ENCODE measurements at regions not wholly inside any gene's neighbourhood (a gene's known extent, or its start where the extent isn't known, plus 50 kb on each side); places are given as distances from the start of the nearest gene placed in this dataset.

DNA sequence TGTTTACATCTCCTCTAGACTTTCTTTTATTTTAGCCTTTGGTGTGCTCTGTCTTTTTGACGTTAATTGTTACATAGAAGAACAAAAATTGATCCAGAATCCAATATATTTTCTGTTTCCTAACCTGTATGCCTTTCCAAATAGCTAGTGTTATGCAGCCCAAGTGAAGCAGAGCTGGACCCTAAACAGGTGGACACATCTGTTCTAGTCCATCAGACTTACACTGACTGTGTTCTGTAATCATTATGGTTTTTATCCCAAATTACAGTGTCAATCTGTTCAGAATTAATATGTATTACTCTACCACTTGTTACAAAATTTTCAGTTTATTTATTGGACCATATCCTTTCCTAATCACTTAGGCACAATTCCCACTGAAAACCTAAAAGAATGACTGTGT is 176.8 kb upstream of the FOXG1 start:
- Histone ChIP-seq H3K4me2 (ENCODE audit: insufficient read depth, low read length) (no peak overlapping the region), H3K4me3 (ENCODE audit: low read depth in 1 of 2, low read length in 2 of 2) (no peak overlapping the region), H3K4me1 (ENCODE audit: insufficient read depth, low read length) (no peaks in the 10 kb centered on the region), H3K27ac (ENCODE audit: low read length) (no peak overlapping the region), H3K27me3 (ENCODE audit: insufficient read depth, low read length, poor library complexity) (no peaks in the 10 kb centered on the region), H4K20me1 (ENCODE audit: insufficient read depth, low read length) (no peaks in the 10 kb centered on the region), H2AFZ (ENCODE audit: low read depth, low read length) (no peak overlapping the region), H3K36me3 (ENCODE audit: insufficient read depth, low read length) (no peaks in the 10 kb centered on the region), H3K9me3 (ENCODE audit: insufficient read depth, low read length, severe bottlenecking) (peaks cover 2% of the 10 kb centered on the region), H3K79me2 (ENCODE audit: insufficient read depth, low read length) (no peaks in the 10 kb centered on the region), H3K9ac (ENCODE audit: low read depth, low read length) (no peak overlapping the region)
- ATAC-seq (ENCODE audit: insufficient read depth, low read depth), result no peak
- DNase-seq, result no peak
- TF ChIP-seq, protein P1, sequence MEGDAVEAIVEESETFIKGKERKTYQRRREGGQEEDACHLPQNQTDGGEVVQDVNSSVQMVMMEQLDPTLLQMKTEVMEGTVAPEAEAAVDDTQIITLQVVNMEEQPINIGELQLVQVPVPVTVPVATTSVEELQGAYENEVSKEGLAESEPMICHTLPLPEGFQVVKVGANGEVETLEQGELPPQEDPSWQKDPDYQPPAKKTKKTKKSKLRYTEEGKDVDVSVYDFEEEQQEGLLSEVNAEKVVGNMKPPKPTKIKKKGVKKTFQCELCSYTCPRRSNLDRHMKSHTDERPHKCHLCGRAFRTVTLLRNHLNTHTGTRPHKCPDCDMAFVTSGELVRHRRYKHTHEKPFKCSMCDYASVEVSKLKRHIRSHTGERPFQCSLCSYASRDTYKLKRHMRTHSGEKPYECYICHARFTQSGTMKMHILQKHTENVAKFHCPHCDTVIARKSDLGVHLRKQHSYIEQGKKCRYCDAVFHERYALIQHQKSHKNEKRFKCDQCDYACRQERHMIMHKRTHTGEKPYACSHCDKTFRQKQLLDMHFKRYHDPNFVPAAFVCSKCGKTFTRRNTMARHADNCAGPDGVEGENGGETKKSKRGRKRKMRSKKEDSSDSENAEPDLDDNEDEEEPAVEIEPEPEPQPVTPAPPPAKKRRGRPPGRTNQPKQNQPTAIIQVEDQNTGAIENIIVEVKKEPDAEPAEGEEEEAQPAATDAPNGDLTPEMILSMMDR (IDR thresholded peaks at IDR 0.05; ENCODE audit: borderline replicate concordance, extremely low read depth, low read length, poor library complexity, severe bottlenecking), result no peak
- TF ChIP-seq EZH2 (IDR thresholded peaks at IDR 0.05; ENCODE audit: borderline replicate concordance, low read depth, low read length, severe bottlenecking), result no peak

DNA sequence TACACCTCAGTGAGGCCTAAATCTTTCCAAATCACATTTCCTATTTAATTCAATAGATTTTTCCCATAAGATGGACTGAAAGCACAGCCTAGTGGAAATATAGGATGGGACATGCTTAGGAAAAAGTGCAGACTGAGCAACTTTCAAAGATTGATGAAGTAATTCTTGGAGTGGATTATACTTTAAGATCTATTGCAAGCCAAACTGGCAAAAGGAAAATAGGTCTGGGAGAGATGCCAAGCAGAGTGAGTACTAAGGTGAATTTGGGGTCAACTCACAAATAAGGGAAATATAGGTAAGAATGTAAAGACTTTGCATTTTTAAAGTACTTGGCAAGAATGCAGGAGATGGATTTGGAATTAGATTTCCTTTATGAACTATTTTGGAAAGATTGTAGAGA is 170.2 kb upstream of the FOXG1 start:
- H3K9me3 ChIP-seq (ENCODE audit: insufficient read depth, low read length, severe bottlenecking), result no peaks in the 10 kb centered on the region
- H3K27me3 ChIP-seq (ENCODE audit: insufficient read depth, low read length, poor library complexity), result no peaks in the 10 kb centered on the region
- H3K79me2 ChIP-seq (ENCODE audit: insufficient read depth, low read length), result no peaks in the 10 kb centered on the region
- no peaks in the 10 kb centered on the region for H3K4me1 ChIP-seq (ENCODE audit: insufficient read depth, low read length)
- H3K4me2 ChIP-seq (ENCODE audit: insufficient read depth, low read length), result no peak overlapping the region
- H3K9ac ChIP-seq (ENCODE audit: low read depth, low read length), result no peak overlapping the region
- DNase-seq (no peak), ATAC-seq (ENCODE audit: insufficient read depth, low read depth) (no peak)
- H4K20me1 ChIP-seq (ENCODE audit: insufficient read depth, low read length), result no peaks in the 10 kb centered on the region
- no peaks in the 10 kb centered on the region for H3K36me3 ChIP-seq (ENCODE audit: insufficient read depth, low read length)
- H2AFZ ChIP-seq (ENCODE audit: low read depth, low read length), result no peak overlapping the region
- no peak overlapping the region for H3K4me3 ChIP-seq (ENCODE audit: low read depth in 1 of 2, low read length in 2 of 2)
- H3K27ac ChIP-seq (ENCODE audit: low read length), result no peak overlapping the region
- no peak for TF ChIP-seq EZH2 (IDR thresholded peaks at IDR 0.05; ENCODE audit: borderline replicate concordance, low read depth, low read length, severe bottlenecking)
- TF ChIP-seq, protein P1 (IDR thresholded peaks at IDR 0.05; ENCODE audit: borderline replicate concordance, extremely low read depth, low read length, poor library complexity, severe bottlenecking), result no peak

DNA sequence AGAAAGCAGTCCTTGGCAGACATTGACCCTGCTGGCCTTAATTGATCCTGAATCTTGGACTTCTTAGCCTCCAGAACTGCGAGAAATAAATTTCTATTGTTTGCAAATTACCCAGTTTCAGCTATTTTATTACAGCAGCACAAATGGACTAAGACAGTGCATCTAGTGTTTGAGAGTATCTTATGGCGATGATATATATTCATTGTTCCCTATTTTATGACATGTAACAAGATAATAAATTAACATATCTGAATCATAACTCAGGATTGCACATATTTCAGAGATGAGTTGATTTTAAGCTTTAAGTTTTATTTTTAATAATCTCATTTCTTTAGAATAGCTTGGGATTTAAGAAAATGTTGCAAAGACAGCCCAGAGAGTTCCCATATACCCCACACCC is 167.4 kb upstream of the FOXG1 start:
- H3K27me3 ChIP-seq (ENCODE audit: insufficient read depth, low read length, poor library complexity), result no peaks in the 10 kb centered on the region
- H3K79me2 ChIP-seq (ENCODE audit: insufficient read depth, low read length), result no peaks in the 10 kb centered on the region
- H3K9ac ChIP-seq (ENCODE audit: low read depth, low read length), result no peak overlapping the region
- TF ChIP-seq, protein P1 (IDR thresholded peaks at IDR 0.05; ENCODE audit: borderline replicate concordance, extremely low read depth, low read length, poor library complexity, severe bottlenecking), result no peak
- TF ChIP-seq EZH2 (IDR thresholded peaks at IDR 0.05; ENCODE audit: borderline replicate concordance, low read depth, low read length, severe bottlenecking), result no peak
- H3K36me3 ChIP-seq (ENCODE audit: insufficient read depth, low read length), result no peaks in the 10 kb centered on the region
- no peak overlapping the region for H3K27ac ChIP-seq (ENCODE audit: low read length)
- no peaks in the 10 kb centered on the region for H3K9me3 ChIP-seq (ENCODE audit: insufficient read depth, low read length, severe bottlenecking)
- no peak for DNase-seq
- no peak overlapping the region for H3K4me3 ChIP-seq (ENCODE audit: low read depth in 1 of 2, low read length in 2 of 2)
- H2AFZ ChIP-seq (ENCODE audit: low read depth, low read length), result no peak overlapping the region
- ATAC-seq (ENCODE audit: insufficient read depth, low read depth), result no peak
- H3K4me1 ChIP-seq (ENCODE audit: insufficient read depth, low read length), result no peaks in the 10 kb centered on the region
- no peak overlapping the region for H3K4me2 ChIP-seq (ENCODE audit: insufficient read depth, low read length)
- no peaks in the 10 kb centered on the region for H4K20me1 ChIP-seq (ENCODE audit: insufficient read depth, low read length)

DNA sequence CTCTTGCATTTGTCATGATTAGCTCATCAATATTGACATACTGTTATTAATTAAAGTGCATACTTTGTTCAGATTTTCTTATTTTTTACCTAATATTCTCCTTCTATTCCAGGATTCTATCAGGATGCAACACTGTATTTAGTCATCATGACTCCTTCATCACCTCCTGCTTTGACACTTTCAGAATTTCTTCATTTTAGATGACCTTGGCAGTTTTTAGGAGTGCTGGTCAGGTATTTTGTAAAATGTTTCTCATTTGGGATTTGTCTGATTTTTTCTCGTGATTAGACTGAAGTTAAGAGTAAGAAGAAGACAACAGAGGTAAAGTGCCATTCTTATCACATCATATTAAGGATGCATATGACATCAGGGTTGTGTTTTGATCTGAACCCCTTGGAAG is 167.0 kb upstream of the FOXG1 start:
- H3K9ac ChIP-seq (ENCODE audit: low read depth, low read length), result no peak overlapping the region
- H3K27me3 ChIP-seq (ENCODE audit: insufficient read depth, low read length, poor library complexity), result no peaks in the 10 kb centered on the region
- H3K27ac ChIP-seq (ENCODE audit: low read length), result no peak overlapping the region
- H4K20me1 ChIP-seq (ENCODE audit: insufficient read depth, low read length), result no peaks in the 10 kb centered on the region
- TF ChIP-seq, protein P1 (IDR thresholded peaks at IDR 0.05; ENCODE audit: borderline replicate concordance, extremely low read depth, low read length, poor library complexity, severe bottlenecking), result no peak
- no peak for TF ChIP-seq EZH2 (IDR thresholded peaks at IDR 0.05; ENCODE audit: borderline replicate concordance, low read depth, low read length, severe bottlenecking)
- H3K4me3 ChIP-seq (ENCODE audit: low read depth in 1 of 2, low read length in 2 of 2), result no peak overlapping the region
- H3K4me2 ChIP-seq (ENCODE audit: insufficient read depth, low read length), result no peak overlapping the region
- no peaks in the 10 kb centered on the region for H3K79me2 ChIP-seq (ENCODE audit: insufficient read depth, low read length)
- no peak for ATAC-seq (ENCODE audit: insufficient read depth, low read depth)
- no peaks in the 10 kb centered on the region for H3K9me3 ChIP-seq (ENCODE audit: insufficient read depth, low read length, severe bottlenecking)
- no peaks in the 10 kb centered on the region for H3K4me1 ChIP-seq (ENCODE audit: insufficient read depth, low read length)
- no peak overlapping the region for H2AFZ ChIP-seq (ENCODE audit: low read depth, low read length)
- no peak for DNase-seq
- H3K36me3 ChIP-seq (ENCODE audit: insufficient read depth, low read length), result no peaks in the 10 kb centered on the region
